Neural crest cell (in vitro differentiated cells): ENCODE measurements at regions not wholly inside any gene's neighbourhood (a gene's known extent, or its start where the extent isn't known, plus 50 kb on each side); places are given as distances from the start of the nearest gene placed in this dataset.
A peak's percentile ranks its signal among the peaks of the same experiment; 100 is the strongest.
"Not testable (repeated sequence)": the region's sequence is repeated elsewhere in the genome, so short reads cannot be mapped to it uniquely, and the experiment has no call there.

Source experiments
- DNase-seq: peaks from one replicate; pipeline ENCODE4 v3.0.0; 2021; ENCODE audit warnings: low read depth, mixed read lengths, low spot score
- H3K27ac Mint-ChIP-seq: one replicate; pipeline ENCODE4 v1.8.0; 2021; ENCODE audit warnings: mild to moderate bottlenecking, mixed read lengths; ENCODE audit not compliant: unreplicated experiment
- H3K27me3 Mint-ChIP-seq: 2 replicates; pipeline ENCODE4 v1.8.0; 2021; ENCODE audit warnings: low read depth, mild to moderate bottlenecking, mixed read lengths
- H3K36me3 Mint-ChIP-seq: 2 replicates; pipeline ENCODE4 v1.8.0; 2021; ENCODE audit warnings: low read depth, mild to moderate bottlenecking, mixed read lengths
- H3K4me1 Mint-ChIP-seq: 2 replicates; pipeline ENCODE4 v1.8.0; 2021; ENCODE audit warnings: mixed read lengths
- H3K4me3 Mint-ChIP-seq: one replicate; pipeline ENCODE4 v1.8.0; 2021; ENCODE audit warnings: mild to moderate bottlenecking, mixed read lengths
- H3K9me3 Mint-ChIP-seq: 2 replicates; pipeline ENCODE4 v1.8.0; 2021; ENCODE audit warnings: mixed read lengths
- CTCF ChIP-seq: fragments of 200-600 bp; sonication (generic); conservative IDR thresholded peaks from 2 replicates; pipeline ENCODE4 v1.5.0; 2021; ENCODE audit warnings: antibody characterized with exemption, mild to moderate bottlenecking

DNA sequence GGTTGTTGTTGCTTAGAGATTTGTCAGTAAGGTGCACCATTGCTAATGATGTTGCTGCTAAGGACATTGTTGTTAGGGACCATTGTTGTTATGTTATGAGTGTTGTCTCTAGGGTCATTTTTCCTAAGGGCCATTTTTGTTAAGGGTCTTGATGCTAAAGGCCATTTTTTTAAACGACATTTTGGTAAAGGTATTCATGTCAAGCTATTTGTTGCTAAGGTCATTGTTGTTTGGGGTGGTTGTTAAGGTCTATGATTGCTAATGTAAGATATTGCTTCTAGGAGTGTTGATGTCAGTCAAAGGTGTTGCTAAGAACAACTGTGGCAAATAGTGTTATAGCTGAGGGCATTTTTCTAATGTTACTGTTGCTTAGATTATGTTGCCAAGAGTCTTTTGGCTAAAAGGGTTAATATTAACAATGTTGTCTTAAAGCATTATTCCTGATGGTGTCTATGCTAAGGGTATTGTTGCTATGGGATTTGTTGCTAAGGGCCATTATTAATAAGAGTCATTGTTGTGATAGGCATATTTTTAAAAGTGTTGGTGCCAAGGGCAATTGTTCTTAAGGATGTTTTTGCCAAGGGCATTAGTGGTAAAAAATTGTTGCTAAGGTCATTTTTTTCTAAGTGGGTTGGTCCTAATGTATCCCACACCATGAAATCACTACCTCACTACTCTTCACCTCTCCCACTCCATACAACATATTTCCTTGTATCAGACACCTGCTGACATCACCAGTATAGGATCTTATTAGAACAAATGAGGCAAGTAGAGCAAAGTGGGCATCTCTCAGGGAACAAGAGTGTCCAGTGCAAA lies 56.2 kb downstream of the SPATA31A6 start:
- not testable (repeated sequence) for DNase-seq, H3K4me3 Mint-ChIP-seq, H3K36me3 Mint-ChIP-seq, H3K4me1 Mint-ChIP-seq, H3K9me3 Mint-ChIP-seq, H3K27ac Mint-ChIP-seq, H3K27me3 Mint-ChIP-seq

- H3K4me1 Mint-ChIP-seq, DNase-seq, H3K27me3 Mint-ChIP-seq, H3K27ac Mint-ChIP-seq, H3K4me3 Mint-ChIP-seq, H3K9me3 Mint-ChIP-seq, H3K36me3 Mint-ChIP-seq: not testable (repeated sequence)
These were observed 56.8 kb downstream of the SPATA31A6 start for GRCh38 chr9:42240261-42240579.

- H3K4me1 Mint-ChIP-seq, DNase-seq, H3K27me3 Mint-ChIP-seq, H3K27ac Mint-ChIP-seq, H3K9me3 Mint-ChIP-seq, H3K4me3 Mint-ChIP-seq, H3K36me3 Mint-ChIP-seq: not testable (repeated sequence)
These were observed 59.8 kb downstream of the SPATA31A6 start for GRCh38 chr9:42243211-42243610.

GRCh38 chr9:42243822-42244221 lies 60.4 kb downstream of the SPATA31A6 start:
- not testable (repeated sequence) for H3K27me3 Mint-ChIP-seq, H3K36me3 Mint-ChIP-seq, H3K4me3 Mint-ChIP-seq, H3K4me1 Mint-ChIP-seq, H3K9me3 Mint-ChIP-seq, DNase-seq, H3K27ac Mint-ChIP-seq

DNA sequence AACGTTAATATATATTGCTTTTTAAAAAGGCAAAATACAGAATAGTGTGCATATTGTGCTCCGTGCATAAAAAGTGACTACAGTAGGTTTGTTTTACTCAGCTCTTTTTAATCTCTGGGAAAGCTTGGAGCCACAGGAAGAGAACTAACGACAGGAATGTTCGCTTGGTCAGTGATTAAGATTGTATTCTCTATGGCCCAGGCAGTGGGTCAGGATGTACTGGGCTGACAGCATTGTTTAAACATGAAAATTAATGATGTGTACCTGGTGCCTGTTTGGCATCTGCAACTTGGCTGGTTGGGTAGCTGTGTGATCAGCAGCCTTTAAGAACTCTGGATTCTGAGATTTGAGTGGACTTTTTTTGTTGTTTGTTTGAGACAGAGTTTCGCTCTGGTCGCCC lies 85.3 kb downstream of the SPATA31A6 start:
- not testable (repeated sequence) for DNase-seq, H3K27me3 Mint-ChIP-seq, H3K4me1 Mint-ChIP-seq, H3K27ac Mint-ChIP-seq, H3K36me3 Mint-ChIP-seq, H3K4me3 Mint-ChIP-seq, H3K9me3 Mint-ChIP-seq

GRCh38 chr9:42269171-42269570 lies 85.7 kb downstream of the SPATA31A6 start:
- not testable (repeated sequence) for DNase-seq, H3K36me3 Mint-ChIP-seq, H3K9me3 Mint-ChIP-seq, H3K27me3 Mint-ChIP-seq, H3K4me3 Mint-ChIP-seq, H3K4me1 Mint-ChIP-seq, H3K27ac Mint-ChIP-seq

- H3K36me3 Mint-ChIP-seq, H3K27ac Mint-ChIP-seq, H3K4me1 Mint-ChIP-seq, H3K4me3 Mint-ChIP-seq, DNase-seq, H3K9me3 Mint-ChIP-seq, H3K27me3 Mint-ChIP-seq: not testable (repeated sequence)
These were observed 89.7 kb downstream of the SPATA31A6 start for GRCh38 chr9:42273191-42273590.

GRCh38 chr9:42275141-42275540 lies 91.7 kb downstream of the SPATA31A6 start:
- TF ChIP-seq CTCF, result no peak
- H3K27ac Mint-ChIP-seq, result peak overlapping the region; percentile 32
- no peaks in the 10 kb centered on the region for H3K36me3 Mint-ChIP-seq
- no peak for DNase-seq
- H3K4me3 Mint-ChIP-seq, result no peak overlapping the region
- H3K27me3 Mint-ChIP-seq, result no peaks in the 10 kb centered on the region
- H3K4me1 Mint-ChIP-seq, result no peaks in the 10 kb centered on the region
- peaks cover 2% of the 10 kb centered on the region for H3K9me3 Mint-ChIP-seq

GRCh38 chr9:42282531-42283178 lies 99.2 kb downstream of the SPATA31A6 start:
- H3K9me3 Mint-ChIP-seq, DNase-seq, H3K4me3 Mint-ChIP-seq, H3K27me3 Mint-ChIP-seq, H3K36me3 Mint-ChIP-seq, H3K27ac Mint-ChIP-seq: not testable (repeated sequence)
- peaks cover 14% of the 10 kb centered on the region for H3K4me1 Mint-ChIP-seq

GRCh38 chr9:42283179-42283543 lies 99.7 kb downstream of the SPATA31A6 start:
- not testable (repeated sequence) for H3K36me3 Mint-ChIP-seq, H3K27ac Mint-ChIP-seq, H3K9me3 Mint-ChIP-seq, H3K4me3 Mint-ChIP-seq, DNase-seq, H3K27me3 Mint-ChIP-seq
- peaks cover 16% of the 10 kb centered on the region for H3K4me1 Mint-ChIP-seq

DNA sequence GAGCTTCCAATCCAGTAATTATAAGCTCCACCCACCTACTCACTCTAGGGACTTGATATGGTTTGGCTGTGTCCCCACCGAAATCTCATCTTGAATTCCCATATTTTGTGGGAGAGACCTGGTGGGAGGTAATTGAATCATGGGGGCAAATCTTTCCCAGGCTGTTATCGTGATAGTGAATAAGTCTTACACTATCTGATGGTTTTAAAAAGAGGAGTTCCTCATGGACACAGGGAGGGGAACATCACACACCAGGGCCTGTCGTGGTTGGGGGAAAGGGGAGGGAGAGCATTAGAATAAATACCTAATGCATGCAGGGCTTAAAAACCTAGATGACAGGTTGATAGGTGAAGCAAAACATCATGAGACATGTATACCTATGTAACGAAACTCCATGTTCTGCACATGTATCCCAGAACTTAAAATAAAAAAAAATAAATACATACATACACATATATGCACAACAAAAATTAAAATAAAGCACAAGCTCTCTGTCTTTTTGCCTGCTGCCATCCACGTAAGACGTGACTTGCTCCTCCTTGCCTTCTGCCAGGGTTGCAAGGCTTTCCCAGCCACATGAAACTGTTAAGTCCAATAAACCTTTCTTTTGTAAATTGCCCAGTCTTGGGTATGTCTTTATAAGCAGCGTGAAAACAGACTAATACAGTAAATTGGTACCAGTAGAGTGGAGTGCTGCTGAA lies 102.8 kb downstream of the SPATA31A6 start:
- not testable (repeated sequence) for H3K4me3 Mint-ChIP-seq, H3K9me3 Mint-ChIP-seq, H3K36me3 Mint-ChIP-seq, H3K27me3 Mint-ChIP-seq, DNase-seq, H3K27ac Mint-ChIP-seq
- peaks cover 21% of the 10 kb centered on the region for H3K4me1 Mint-ChIP-seq

GRCh38 chr9:42288002-42288864 lies 104.8 kb downstream of the SPATA31A6 start:
- peaks cover 27% of the 10 kb centered on the region for H3K4me1 Mint-ChIP-seq
- not testable (repeated sequence) for DNase-seq, H3K36me3 Mint-ChIP-seq, H3K27ac Mint-ChIP-seq, H3K9me3 Mint-ChIP-seq, H3K4me3 Mint-ChIP-seq, H3K27me3 Mint-ChIP-seq
